ENCODE measurements at regions not wholly inside any gene's neighbourhood (a gene's known extent, or its start where the extent isn't known, plus 50 kb on each side); places are given as distances from the start of the nearest gene placed in this dataset.

DNA sequence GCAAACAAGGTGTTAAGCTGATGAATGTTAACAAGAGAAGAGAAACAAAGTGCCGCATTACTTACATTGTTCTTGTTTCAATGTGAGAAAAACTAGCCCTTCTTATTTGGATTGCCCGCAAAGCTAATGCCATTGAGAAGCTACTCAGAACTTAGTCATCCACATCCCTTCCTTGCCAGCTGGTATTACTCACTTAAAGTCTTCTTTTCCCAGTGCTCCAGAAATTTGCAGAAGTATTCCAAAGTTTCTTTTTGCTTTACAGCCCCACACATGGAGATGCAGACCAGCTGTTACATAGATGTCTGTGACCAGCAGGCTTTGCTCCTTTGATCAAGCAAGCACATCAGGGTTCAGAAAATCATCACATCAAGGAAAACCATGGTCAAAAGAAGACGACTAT lies 529.0 kb downstream of the TBC1D32 start:
- Mint-ChIP-seq H3K27me3 (ENCODE audit: insufficient read depth) (no peaks in the 10 kb centered on the region), H3K4me3 (no peak overlapping the region), H3K27ac (no peak overlapping the region), H3K9me3 (peaks cover 53% of the 10 kb centered on the region), H3K4me1 (ENCODE audit: low read depth) (no peaks in the 10 kb centered on the region), H3K36me3 (ENCODE audit: low read depth) (no peaks in the 10 kb centered on the region)
- DNase-seq: no peak
- TF ChIP-seq, protein P1, sequence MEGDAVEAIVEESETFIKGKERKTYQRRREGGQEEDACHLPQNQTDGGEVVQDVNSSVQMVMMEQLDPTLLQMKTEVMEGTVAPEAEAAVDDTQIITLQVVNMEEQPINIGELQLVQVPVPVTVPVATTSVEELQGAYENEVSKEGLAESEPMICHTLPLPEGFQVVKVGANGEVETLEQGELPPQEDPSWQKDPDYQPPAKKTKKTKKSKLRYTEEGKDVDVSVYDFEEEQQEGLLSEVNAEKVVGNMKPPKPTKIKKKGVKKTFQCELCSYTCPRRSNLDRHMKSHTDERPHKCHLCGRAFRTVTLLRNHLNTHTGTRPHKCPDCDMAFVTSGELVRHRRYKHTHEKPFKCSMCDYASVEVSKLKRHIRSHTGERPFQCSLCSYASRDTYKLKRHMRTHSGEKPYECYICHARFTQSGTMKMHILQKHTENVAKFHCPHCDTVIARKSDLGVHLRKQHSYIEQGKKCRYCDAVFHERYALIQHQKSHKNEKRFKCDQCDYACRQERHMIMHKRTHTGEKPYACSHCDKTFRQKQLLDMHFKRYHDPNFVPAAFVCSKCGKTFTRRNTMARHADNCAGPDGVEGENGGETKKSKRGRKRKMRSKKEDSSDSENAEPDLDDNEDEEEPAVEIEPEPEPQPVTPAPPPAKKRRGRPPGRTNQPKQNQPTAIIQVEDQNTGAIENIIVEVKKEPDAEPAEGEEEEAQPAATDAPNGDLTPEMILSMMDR (IDR thresholded peaks at IDR 0.05): no peak

DNA sequence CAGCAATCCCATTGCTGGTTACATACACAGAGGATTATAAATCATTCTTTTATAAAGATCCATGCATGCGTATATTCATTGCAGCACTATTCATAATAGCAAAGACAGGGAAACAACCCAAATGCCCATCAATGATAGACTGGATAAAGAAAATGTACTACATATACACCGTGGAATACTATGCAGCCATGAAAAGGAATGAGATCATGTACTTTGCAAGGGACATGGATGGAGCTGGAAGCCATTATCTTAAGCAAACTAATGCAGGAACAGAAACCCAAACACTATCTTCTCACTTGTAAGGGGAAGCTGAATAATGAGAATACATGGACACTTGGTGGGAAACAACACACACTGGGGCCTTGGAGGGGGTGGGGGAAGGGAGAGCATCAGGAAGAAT lies 529.7 kb downstream of the TBC1D32 start:
- no peak for DNase-seq
- no peak overlapping the region for H3K4me3 Mint-ChIP-seq
- no peaks in the 10 kb centered on the region for H3K4me1 Mint-ChIP-seq (ENCODE audit: low read depth)
- no peaks in the 10 kb centered on the region for H3K27me3 Mint-ChIP-seq (ENCODE audit: insufficient read depth)
- no peak overlapping the region for H3K27ac Mint-ChIP-seq
- TF ChIP-seq, protein P1 (IDR thresholded peaks at IDR 0.05): no peak
- H3K36me3 Mint-ChIP-seq (ENCODE audit: low read depth): no peaks in the 10 kb centered on the region
- peaks cover 47% of the 10 kb centered on the region for H3K9me3 Mint-ChIP-seq

DNA sequence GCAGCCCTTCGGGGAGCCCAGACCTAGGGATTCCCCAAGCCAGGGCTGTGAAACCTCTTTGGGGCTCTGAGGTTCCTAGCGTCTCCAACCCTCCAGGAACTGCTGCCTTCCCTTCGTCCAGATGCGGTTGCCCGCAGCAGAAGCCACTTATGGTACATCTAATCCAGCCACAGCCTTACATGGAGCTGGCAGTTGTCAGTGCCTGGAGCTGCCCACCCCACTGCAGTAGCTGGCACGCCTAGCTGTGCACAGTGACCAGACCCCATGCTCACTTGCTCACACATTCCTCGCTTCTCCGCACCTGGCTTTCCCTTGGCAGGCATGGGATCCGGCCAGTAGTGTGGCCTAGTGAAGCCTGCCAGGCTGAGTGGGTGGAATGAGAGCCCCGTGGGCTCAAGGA lies 547.6 kb downstream of the TBC1D32 start:
- H3K36me3 Mint-ChIP-seq (ENCODE audit: low read depth): no peaks in the 10 kb centered on the region
- H3K27me3 Mint-ChIP-seq (ENCODE audit: insufficient read depth): no peaks in the 10 kb centered on the region

DNA sequence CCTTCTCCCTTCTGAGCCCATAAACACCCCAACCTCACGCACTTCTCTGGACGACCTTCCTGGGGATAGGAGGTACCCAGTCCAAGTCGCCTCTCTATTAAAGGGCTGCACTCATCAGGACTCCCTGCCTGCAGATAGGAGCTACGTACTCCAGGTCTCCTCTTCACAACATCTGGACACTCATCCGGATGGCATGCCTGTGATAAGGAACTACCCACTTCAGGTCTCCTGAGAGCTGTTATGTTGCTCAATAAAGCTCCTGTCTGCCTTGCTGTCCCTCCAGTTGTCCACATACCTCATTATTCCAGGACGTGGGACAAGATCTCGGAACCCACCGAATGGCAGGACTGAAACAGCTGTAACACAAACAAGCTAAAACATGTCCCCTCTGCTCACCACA lies 548.0 kb downstream of the TBC1D32 start:
- Mint-ChIP-seq H3K4me1 (ENCODE audit: low read depth) (no peaks in the 10 kb centered on the region), H3K27ac (no peak overlapping the region), H3K27me3 (ENCODE audit: insufficient read depth) (no peaks in the 10 kb centered on the region), H3K9me3 (peaks cover 13% of the 10 kb centered on the region), H3K36me3 (ENCODE audit: low read depth) (no peaks in the 10 kb centered on the region), H3K4me3 (no peak overlapping the region)
- DNase-seq: no peak
- TF ChIP-seq, protein P1 (IDR thresholded peaks at IDR 0.05): no peak

More for the DNA sequence above, 547.6 kb downstream of the TBC1D32 start:
- Mint-ChIP-seq H3K9me3 (peaks cover 16% of the 10 kb centered on the region), H3K4me1 (ENCODE audit: low read depth) (no peaks in the 10 kb centered on the region), H3K4me3 (no peak overlapping the region), H3K27ac (no peak overlapping the region)
- TF ChIP-seq, protein P1 (IDR thresholded peaks at IDR 0.05): no peak
- DNase-seq: no peak

DNA sequence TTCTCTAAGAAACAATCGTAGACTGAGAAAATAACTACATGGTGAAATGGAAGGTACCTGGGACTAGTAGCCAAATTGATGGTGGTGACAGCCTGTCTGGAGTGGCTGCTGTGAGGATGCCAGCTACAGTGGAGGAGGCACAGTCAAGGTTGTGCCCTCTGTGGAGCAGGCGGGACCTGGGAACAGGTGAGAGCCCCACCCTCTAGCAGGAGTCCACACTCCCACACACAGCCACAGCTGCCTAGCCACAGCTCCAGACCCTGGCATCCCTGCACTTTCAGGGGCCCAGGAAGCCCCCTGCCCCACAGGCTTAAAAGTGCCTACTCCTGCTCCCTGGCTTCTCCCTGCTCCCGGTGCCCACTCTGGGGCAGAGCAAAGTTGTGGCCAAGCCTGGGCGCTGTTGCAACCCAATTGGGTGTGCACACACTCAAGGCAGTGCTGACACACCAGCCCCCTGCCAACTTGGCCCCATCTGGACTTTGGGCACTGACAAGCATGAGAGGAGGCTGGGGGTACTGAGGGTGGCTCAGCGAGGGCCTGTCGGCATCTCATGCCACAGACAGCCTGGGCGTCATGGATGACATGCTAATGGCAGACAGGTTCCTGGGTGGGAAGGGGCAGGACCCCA lies 548.7 kb downstream of the TBC1D32 start:
- Mint-ChIP-seq H3K27ac (no peak overlapping the region), H3K4me3 (no peak overlapping the region), H3K36me3 (ENCODE audit: low read depth) (no peaks in the 10 kb centered on the region), H3K9me3 (peaks cover 16% of the 10 kb centered on the region), H3K27me3 (ENCODE audit: insufficient read depth) (no peaks in the 10 kb centered on the region), H3K4me1 (ENCODE audit: low read depth) (no peaks in the 10 kb centered on the region)
- no peak for DNase-seq
- TF ChIP-seq, protein P1 (IDR thresholded peaks at IDR 0.05): no peak

Data from HFFc6 (cell line).